GM12891 (cell line): ENCODE measurements at regions not wholly inside any gene's neighbourhood (a gene's known extent, or its start where the extent isn't known, plus 50 kb on each side); places are given as distances from the start of the nearest gene placed in this dataset.

ENCODE experiments used
- DNase-seq: peaks from one replicate; pipeline ENCODE4 v3.0.0; 2011; ENCODE audit warnings: low spot score; ENCODE audit not compliant: insufficient read length
- FAIRE-seq: peaks from 2 replicates; lab custom pipeline; 2011; peaks lifted over from hg19 to GRCh38; lab: Jason Lieb, UNC
- PAX5 ChIP-seq: IDR thresholded peaks from 2 replicates; pipeline ENCODE4 v1.6.1; 2011; ENCODE audit warnings: low read length, moderate library complexity, mild to moderate bottlenecking; ENCODE audit not compliant: insufficient read depth, severe bottlenecking
- POLR2A ChIP-seq: IDR thresholded peaks from 2 replicates; pipeline ENCODE4 v1.6.1; 2011; ENCODE audit warnings: low read depth, low read length, control low read depth
- POLR2AphosphoS5 ChIP-seq: IDR thresholded peaks from 2 replicates; pipeline ENCODE4 v1.6.1; 2011; ENCODE audit warnings: low read depth, low read length, control low read depth
- POU2F2 ChIP-seq: IDR thresholded peaks from 2 replicates; pipeline ENCODE4 v1.6.1; 2011; ENCODE audit warnings: low read depth, mild to moderate bottlenecking, control low read depth, low read length, moderate library complexity
- SPI1 ChIP-seq: IDR thresholded peaks from 2 replicates; pipeline ENCODE4 v1.6.1; 2011; ENCODE audit warnings: low read depth, low read length, control low read depth
- TAF1 ChIP-seq: IDR thresholded peaks from 2 replicates; pipeline ENCODE4 v1.6.1; 2011; ENCODE audit warnings: low read depth, low read length, control low read depth

DNA sequence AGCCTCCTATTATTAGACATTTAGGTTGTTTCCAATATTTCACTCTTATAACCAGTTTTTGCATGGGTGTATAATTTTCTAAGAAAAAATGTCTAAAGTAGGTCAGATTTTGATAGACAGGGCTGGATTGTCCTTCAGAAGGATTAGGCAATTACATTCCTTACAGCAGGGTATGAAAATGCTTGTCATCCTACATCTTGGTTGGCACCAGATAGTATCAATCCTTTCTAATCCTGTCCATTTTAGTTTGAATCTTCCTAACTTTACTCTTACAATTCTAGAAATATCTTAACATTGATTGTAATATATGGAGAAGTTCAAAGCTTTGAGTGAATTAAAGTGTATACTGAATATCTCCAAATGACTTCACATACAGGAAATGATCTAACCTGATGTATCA lies 63.0 kb upstream of the ZBED5 start:
- TF ChIP-seq POLR2A (no peak), POLR2AphosphoS5 (no peak), PAX5 (no peak), SPI1 (no peak), TAF1 (no peak), POU2F2 (no peak)
- FAIRE-seq: no peak
- no peak for DNase-seq

DNA sequence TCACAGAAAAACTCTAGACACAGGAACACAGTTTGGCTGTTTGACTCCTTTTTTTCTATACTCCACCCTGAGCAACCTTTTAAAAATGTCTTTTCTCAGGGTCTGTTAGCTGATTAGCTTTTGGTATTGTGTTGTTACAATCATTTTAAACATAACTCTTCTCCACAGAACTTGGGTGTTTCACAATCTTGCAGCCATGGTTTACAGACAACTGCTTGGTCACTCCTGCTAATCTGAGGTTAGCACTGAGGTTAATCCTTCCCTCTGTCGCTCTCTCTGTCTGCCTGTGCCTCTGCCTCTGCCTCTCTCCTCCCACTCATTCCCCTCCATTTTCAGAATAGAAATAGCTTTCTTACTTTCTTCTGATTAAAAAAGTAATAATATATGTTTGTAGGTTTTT lies 62.4 kb upstream of the ZBED5 start:
- TF ChIP-seq POLR2A (no peak), PAX5 (no peak), POLR2AphosphoS5 (no peak), TAF1 (no peak), POU2F2 (no peak), SPI1 (no peak)
- no peak for FAIRE-seq
- no peak for DNase-seq

DNA sequence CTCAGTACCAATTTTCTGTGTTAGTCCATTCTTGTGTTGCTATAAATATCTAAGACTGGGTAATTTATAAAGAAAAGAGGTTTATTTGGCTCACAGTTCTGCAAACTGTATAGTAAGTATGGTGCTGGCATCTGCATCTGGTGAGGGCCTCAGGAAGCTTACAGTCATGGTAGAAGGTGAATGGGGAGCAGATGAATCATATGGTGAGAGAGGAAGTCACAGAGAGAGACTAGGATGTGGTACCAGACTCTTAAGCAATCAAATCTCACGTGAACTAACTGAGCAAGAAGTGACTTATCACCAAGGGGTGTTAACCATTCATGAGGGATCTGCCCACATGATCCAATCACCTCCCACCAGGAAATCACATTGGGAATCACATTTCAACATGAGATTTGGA lies 60.8 kb upstream of the ZBED5 start:
- FAIRE-seq (no peak), DNase-seq (no peak)
- TF ChIP-seq TAF1: no peak
- no peak for TF ChIP-seq POU2F2
- TF ChIP-seq SPI1: no peak

DNA sequence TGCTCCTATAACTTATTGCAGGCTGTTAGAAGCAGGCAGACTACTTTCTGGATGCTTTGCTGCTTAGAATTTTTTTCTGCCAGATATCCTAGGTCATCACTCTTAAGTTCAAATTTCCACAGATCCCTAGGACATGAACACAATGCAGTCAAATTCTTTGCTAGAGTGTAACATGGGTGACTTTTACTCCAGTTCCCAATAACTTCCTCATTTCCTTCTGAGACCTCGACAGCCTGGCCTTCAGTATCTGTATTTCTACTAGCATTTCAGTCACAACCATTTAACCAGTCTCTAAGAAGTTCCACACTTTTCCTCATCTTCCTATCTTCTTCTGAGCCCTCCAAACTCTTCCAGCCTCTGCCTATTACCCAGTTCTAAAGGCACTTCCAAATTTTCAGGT lies 60.4 kb upstream of the ZBED5 start:
- TF ChIP-seq TAF1 (no peak), POU2F2 (no peak), SPI1 (no peak), POLR2AphosphoS5 (no peak), POLR2A (no peak), PAX5 (no peak)
- no peak for DNase-seq
- no peak for FAIRE-seq

DNA sequence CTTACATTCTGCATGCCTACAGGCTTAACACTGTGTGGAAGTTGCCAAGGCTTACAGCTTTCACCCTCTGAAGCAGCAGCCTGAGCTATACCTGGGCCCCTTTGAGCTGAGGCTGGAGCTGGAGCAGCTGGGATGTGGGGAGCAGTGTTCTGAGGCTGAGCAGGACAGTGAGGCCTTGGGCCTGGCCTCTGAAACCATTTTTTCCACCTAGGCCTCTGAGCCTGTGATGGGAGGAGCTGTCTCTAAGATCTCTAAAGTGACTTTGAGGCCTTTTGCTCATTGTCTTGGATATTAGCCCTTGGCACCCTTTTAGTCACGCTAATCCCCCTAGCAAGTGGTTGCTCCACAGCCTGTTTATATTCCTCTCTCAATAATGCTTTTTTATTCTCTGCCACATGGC lies 59.9 kb upstream of the ZBED5 start:
- TF ChIP-seq POU2F2 (no peak), POLR2AphosphoS5 (no peak), SPI1 (no peak), TAF1 (no peak), POLR2A (no peak), PAX5 (no peak)
- DNase-seq (no peak), FAIRE-seq (no peak)

DNA sequence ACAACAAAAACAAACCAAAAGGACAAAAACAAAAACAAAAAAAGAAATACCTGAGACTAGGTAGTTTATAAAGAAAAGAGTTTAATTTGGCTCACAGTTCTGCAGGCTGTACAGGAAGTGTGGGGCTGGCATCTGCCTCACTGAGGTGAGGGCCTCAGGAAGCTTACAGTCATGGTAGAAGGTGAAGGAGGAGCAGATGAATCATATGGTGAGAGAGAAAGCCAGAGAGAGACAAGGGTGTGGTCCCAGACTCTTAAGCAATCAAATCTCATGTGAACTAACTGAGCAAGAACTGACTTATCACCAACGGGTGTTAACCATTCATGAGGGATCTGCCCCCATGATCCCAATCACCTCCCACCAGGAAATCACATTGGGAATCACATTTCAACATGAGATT lies 58.8 kb upstream of the ZBED5 start:
- no peak for DNase-seq
- no peak for FAIRE-seq
- TF ChIP-seq TAF1: no peak
- no peak for TF ChIP-seq POLR2AphosphoS5
- TF ChIP-seq POU2F2: no peak
- no peak for TF ChIP-seq PAX5

DNA sequence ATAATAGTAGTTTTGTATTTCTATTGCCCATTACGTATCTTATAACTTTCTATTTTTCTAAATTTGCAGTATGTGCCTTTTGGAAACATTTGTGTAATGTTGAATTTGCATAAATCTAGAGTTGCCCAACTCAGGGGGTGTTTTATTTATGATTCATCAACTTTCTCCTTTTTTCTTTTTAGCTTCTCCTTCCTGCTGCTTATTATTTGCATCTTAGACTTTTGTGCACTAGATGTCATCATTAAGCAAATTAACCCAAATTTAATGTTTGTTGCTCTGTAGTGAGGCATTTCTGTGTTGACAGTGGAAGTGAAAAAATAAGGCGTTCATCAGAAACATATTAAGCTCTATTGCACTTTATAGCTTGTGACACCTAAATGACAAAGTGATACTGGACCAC lies 56.2 kb upstream of the ZBED5 start:
- DNase-seq (no peak), FAIRE-seq (no peak)
- TF ChIP-seq POLR2A (no peak), POU2F2 (no peak), POLR2AphosphoS5 (no peak), PAX5 (no peak)

DNA sequence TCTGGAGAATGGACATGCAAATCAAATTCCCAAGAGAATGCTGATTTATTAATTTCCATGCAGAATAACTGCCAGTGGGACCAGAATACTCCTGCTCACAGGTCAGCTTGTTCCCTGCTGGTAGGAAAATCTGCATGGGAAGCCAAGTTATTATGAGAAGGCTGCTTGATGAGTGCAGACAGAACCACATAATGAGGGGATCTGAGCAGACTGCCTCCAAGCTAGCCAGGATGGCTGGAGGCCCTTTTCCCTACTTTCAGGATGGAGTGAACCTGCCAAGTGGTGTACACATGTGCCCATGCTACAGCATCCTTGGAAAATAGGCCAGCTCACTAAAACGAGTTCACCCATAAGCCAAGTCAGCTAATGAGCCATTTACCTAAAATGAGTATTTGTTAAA lies 55.2 kb upstream of the ZBED5 start:
- FAIRE-seq (no peak), DNase-seq (no peak)
- no peak for TF ChIP-seq SPI1
- no peak for TF ChIP-seq TAF1
- TF ChIP-seq POLR2A: no peak
- TF ChIP-seq PAX5: no peak
- no peak for TF ChIP-seq POU2F2
- TF ChIP-seq POLR2AphosphoS5: no peak

DNA sequence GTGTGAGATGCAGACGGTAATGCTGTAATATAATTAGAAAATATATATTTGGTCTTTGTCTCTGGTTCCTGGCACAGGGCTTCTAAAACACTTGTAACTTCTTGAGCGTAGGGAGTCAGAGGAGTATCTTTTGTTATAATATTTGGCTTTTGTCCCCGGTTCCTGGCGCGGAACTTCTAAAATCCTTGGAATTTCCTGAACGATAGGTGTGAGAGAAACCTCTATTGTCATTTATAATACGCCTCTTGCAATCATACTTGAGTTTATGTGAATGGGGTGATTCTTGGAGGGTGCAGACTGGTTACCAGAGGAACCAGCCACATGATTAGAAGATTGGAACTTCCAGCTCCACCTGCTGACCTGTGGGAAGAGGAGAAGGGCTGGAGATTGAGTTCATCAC lies 54.1 kb upstream of the ZBED5 start:
- TF ChIP-seq SPI1: no peak
- TF ChIP-seq POU2F2: no peak
- TF ChIP-seq POLR2A: no peak
- no peak for TF ChIP-seq POLR2AphosphoS5
- no peak for TF ChIP-seq TAF1
- no peak for TF ChIP-seq PAX5
- DNase-seq (no peak), FAIRE-seq (no peak)

DNA sequence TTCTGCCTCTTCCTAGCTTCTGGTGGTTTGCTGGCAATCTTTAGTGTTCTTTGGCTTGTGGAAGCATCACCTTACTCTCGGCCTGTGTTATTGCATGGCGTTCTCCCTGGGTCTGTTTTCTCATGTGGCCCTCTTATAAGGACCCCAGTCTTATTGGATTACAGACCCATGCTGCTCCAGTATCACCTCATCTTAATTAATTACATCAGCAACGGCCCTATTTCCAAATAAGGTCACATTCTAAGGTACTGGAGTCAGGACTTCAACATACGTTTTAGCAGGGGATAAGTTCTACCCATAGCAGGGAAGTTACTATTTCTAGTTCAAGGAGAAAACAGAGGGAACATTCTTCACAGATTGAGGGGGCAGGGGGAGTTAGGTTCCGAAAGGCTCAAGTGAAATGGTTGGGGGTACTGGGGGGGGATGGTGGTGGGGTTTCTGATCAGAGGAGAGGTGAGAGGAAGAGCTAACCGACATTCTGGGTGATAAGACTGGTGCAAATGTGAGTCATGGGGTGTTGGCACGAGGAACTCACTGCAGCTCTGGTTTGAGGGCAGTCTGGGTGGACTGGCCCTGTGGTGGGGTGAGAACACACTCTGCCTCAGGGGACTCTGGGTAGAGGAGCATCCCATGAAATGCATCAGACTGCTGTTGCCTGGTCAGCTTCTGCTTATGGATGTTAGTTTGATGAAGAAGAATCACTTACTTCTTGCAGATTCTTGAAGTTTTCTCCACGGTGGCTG lies 51.5 kb upstream of the ZBED5 start:
- no peak for FAIRE-seq
- TF ChIP-seq SPI1: no peak
- TF ChIP-seq POLR2A: no peak
- TF ChIP-seq TAF1: no peak
- DNase-seq: no peak

DNA sequence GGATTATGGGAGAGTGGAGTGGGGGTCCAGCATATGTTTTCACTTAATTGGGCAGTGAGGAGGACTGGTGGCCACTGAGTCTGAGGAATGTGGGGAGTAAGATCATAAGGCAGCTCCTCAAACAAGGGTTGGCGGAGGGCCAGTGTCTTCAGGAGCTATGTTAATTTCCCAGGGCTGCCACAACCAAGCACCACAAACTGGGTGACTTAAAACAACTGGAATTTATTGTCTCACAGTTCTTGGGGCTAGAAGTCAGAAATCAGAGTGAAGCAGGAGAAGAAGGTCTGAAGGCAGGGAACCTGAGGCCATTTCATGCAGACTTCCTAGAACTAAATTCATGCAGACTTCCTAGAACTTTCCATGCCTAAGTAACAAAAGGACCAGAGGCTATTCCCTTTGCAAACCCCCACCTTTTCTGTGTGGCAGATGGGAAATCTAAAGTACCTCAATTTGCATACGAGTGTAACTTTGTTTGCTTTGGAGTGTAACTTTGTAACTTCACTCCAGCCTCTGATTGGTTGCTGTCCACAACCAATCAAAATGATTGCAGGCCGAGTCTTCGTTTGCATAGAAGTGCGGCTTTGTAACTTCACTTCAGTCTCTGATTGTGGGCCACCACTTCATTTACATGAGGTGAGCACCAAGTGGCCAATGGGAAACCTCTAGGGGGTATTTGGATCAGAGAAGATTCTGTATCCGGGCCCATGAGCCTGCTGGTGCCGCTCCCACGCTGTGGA lies 50.5 kb upstream of the ZBED5 start:
- no peak for DNase-seq
- no peak for TF ChIP-seq POU2F2
- no peak for FAIRE-seq
